Osteoblast (primary cell): ENCODE measurements at regions not wholly inside any gene's neighbourhood (a gene's known extent, or its start where the extent isn't known, plus 50 kb on each side); places are given as distances from the start of the nearest gene placed in this dataset.

ENCODE experiments used
- DNase-seq: peaks from one replicate; pipeline ENCODE4 v3.0.0; 2011; ENCODE audit warnings: low spot score, mixed read lengths; ENCODE audit not compliant: insufficient read length; ENCODE audit errors: missing footprints
- H2AFZ ChIP-seq: 2 replicates; pipeline ENCODE4 v1.6.0; 2011; ENCODE audit warnings: mild to moderate bottlenecking, low read length
- H3K27ac ChIP-seq: 2 replicates; pipeline ENCODE4 v1.5.1; 2011; ENCODE audit warnings: mild to moderate bottlenecking, low read depth, low read length, moderate library complexity
- H3K27me3 ChIP-seq: 2 replicates; pipeline ENCODE4 v1.6.0; 2012; ENCODE audit warnings: mild to moderate bottlenecking, control low read depth, inconsistent platforms, low read length, moderate library complexity; ENCODE audit not compliant: insufficient read depth
- H3K36me3 ChIP-seq: 2 replicates; pipeline ENCODE4 v1.5.1; 2011; ENCODE audit warnings: mild to moderate bottlenecking, low read length, control low read depth, moderate library complexity; ENCODE audit not compliant: insufficient read depth
- H3K4me1 ChIP-seq: 2 replicates; pipeline ENCODE4 v1.5.1; 2011; ENCODE audit warnings: mild to moderate bottlenecking, low read length, control low read depth, moderate library complexity; ENCODE audit not compliant: insufficient read depth
- H3K4me2 ChIP-seq: 2 replicates; pipeline ENCODE4 v1.6.0; 2011; ENCODE audit warnings: mild to moderate bottlenecking, low read length; ENCODE audit not compliant: insufficient read depth
- H3K4me3 ChIP-seq: fragments of 200-600 bp; sonication (generic); 3 replicates; pipeline ENCODE4 v1.5.1; 2012; ENCODE audit warnings: mild to moderate bottlenecking, low read length, inconsistent platforms; ENCODE audit not compliant: insufficient read depth
- H3K79me2 ChIP-seq: 2 replicates; pipeline ENCODE4 v1.6.0; 2012; ENCODE audit warnings: mild to moderate bottlenecking, low read length, control low read depth, inconsistent platforms; ENCODE audit not compliant: insufficient read depth
- H3K9me3 ChIP-seq: 2 replicates; pipeline ENCODE4 v1.5.1; 2011; ENCODE audit warnings: low read depth, low read length, control low read depth
- H4K20me1 ChIP-seq: 2 replicates; pipeline ENCODE4 v1.6.0; 2012; ENCODE audit warnings: mild to moderate bottlenecking, low read length, control low read depth; ENCODE audit not compliant: insufficient read depth
- CTCF ChIP-seq: IDR thresholded peaks from 2 replicates; pipeline ENCODE4 v1.5.1; 2011; ENCODE audit warnings: mild to moderate bottlenecking, low read depth, low read length, moderate library complexity; ENCODE audit errors: extremely low read depth

- no peaks in the 10 kb centered on the region for H3K9me3 ChIP-seq
- no peaks in the 10 kb centered on the region for H3K36me3 ChIP-seq
- no peak overlapping the region for H3K4me2 ChIP-seq
- DNase-seq: no peak
- H3K27ac ChIP-seq: no peak overlapping the region
- H3K4me3 ChIP-seq: no peak overlapping the region
- no peak overlapping the region for H2AFZ ChIP-seq
- H3K4me1 ChIP-seq: no peaks in the 10 kb centered on the region
- no peak for TF ChIP-seq CTCF
- no peaks in the 10 kb centered on the region for H3K27me3 ChIP-seq
- H3K79me2 ChIP-seq: no peaks in the 10 kb centered on the region
- H4K20me1 ChIP-seq: no peaks in the 10 kb centered on the region
Observed at GRCh38 chr12:84174115-84174514, 738.5 kb downstream of the SLC6A15 start.

GRCh38 chr12:84172823-84173424 lies 739.7 kb downstream of the SLC6A15 start:
- H3K4me2 ChIP-seq: no peak overlapping the region
- DNase-seq: no peak
- H4K20me1 ChIP-seq: no peaks in the 10 kb centered on the region
- H3K4me3 ChIP-seq: no peak overlapping the region
- TF ChIP-seq CTCF: no peak
- H3K27ac ChIP-seq: no peak overlapping the region
- H3K27me3 ChIP-seq: no peaks in the 10 kb centered on the region
- H2AFZ ChIP-seq: no peak overlapping the region
- H3K9me3 ChIP-seq: no peaks in the 10 kb centered on the region
- H3K79me2 ChIP-seq: no peaks in the 10 kb centered on the region
- no peaks in the 10 kb centered on the region for H3K36me3 ChIP-seq
- no peaks in the 10 kb centered on the region for H3K4me1 ChIP-seq

GRCh38 chr12:84166812-84167211 lies 745.8 kb downstream of the SLC6A15 start:
- DNase-seq: no peak
- no peaks in the 10 kb centered on the region for H3K79me2 ChIP-seq
- no peaks in the 10 kb centered on the region for H3K27me3 ChIP-seq
- H4K20me1 ChIP-seq: no peaks in the 10 kb centered on the region
- H3K36me3 ChIP-seq: no peaks in the 10 kb centered on the region
- no peaks in the 10 kb centered on the region for H3K4me1 ChIP-seq
- H2AFZ ChIP-seq: no peak overlapping the region
- H3K9me3 ChIP-seq: no peaks in the 10 kb centered on the region
- no peak for TF ChIP-seq CTCF
- no peak overlapping the region for H3K4me3 ChIP-seq
- H3K27ac ChIP-seq: no peak overlapping the region
- H3K4me2 ChIP-seq: no peak overlapping the region

GRCh38 chr12:84165998-84166571 lies 746.5 kb downstream of the SLC6A15 start:
- H3K36me3 ChIP-seq: no peaks in the 10 kb centered on the region
- H3K4me3 ChIP-seq: no peak overlapping the region
- H3K27ac ChIP-seq: no peak overlapping the region
- no peaks in the 10 kb centered on the region for H4K20me1 ChIP-seq
- H3K4me2 ChIP-seq: no peak overlapping the region
- no peaks in the 10 kb centered on the region for H3K79me2 ChIP-seq
- H3K4me1 ChIP-seq: no peaks in the 10 kb centered on the region
- TF ChIP-seq CTCF: no peak
- H3K27me3 ChIP-seq: no peaks in the 10 kb centered on the region
- no peak overlapping the region for H2AFZ ChIP-seq
- H3K9me3 ChIP-seq: no peaks in the 10 kb centered on the region
- DNase-seq: no peak
